Calu3 (cell line): ENCODE measurements at regions not wholly inside any gene's neighbourhood (a gene's known extent, or its start where the extent isn't known, plus 50 kb on each side); places are given as distances from the start of the nearest gene placed in this dataset.

Source experiments
- BruUV-seq: library from RNA; stranded (reverse); fragments of 400-500 nt; replicated peaks from 2 replicates; lab custom pipeline; 2021; lab: Mats Ljungman, UMichigan
- CTCF ChIA-PET: fragments of 300-600 bp; sonication (Branson Sonifier 250); formaldehyde crosslinking; loops from one replicate; lab custom pipeline; 2022; ENCODE audit warnings: antibody characterized with exemption; lab: Charles Lee
- DNase-seq: peaks from one replicate; pipeline ENCODE4 v3.0.0; 2022
- H3K27ac Mint-ChIP-seq: one replicate; pipeline ENCODE4 v1.8.0; 2022; ENCODE audit warnings: mixed read lengths; ENCODE audit not compliant: unreplicated experiment
- H3K27me3 Mint-ChIP-seq: one replicate; pipeline ENCODE4 v1.8.0; 2022; ENCODE audit warnings: mixed read lengths; ENCODE audit not compliant: unreplicated experiment
- H3K36me3 Mint-ChIP-seq: one replicate; pipeline ENCODE4 v1.8.0; 2022; ENCODE audit warnings: mild to moderate bottlenecking, moderate library complexity, mixed read lengths; ENCODE audit not compliant: insufficient read depth, unreplicated experiment
- H3K4me1 Mint-ChIP-seq: one replicate; pipeline ENCODE4 v1.8.0; 2022; ENCODE audit warnings: mild to moderate bottlenecking, low read depth, mixed read lengths; ENCODE audit not compliant: unreplicated experiment
- H3K4me3 Mint-ChIP-seq: one replicate; pipeline ENCODE4 v1.8.0; 2022; ENCODE audit warnings: mild to moderate bottlenecking, low read depth, moderate library complexity, mixed read lengths; ENCODE audit not compliant: unreplicated experiment
- H3K9me3 Mint-ChIP-seq: one replicate; pipeline ENCODE4 v1.8.0; 2022; ENCODE audit warnings: low read depth, mixed read lengths; ENCODE audit not compliant: unreplicated experiment
- intact Hi-C: fragments of 100-400 bp; cut with micrococcal nuclease; formaldehyde crosslinking; loops from one replicate; pipeline ENCODE4 v1.10.0; 2022; ENCODE audit not compliant: unreplicated experiment
- TF ChIP-seq, protein P1 (sequence below): fragments of 200-600 bp; IDR thresholded peaks from one replicate; pipeline ENCODE4 v1.8.0; 2022; ENCODE audit warnings: antibody characterized with exemption; ENCODE audit not compliant: unreplicated experiment

- Mint-ChIP-seq H3K27ac (no peak overlapping the region), H3K36me3 (no peaks in the 10 kb centered on the region), H3K27me3 (no peaks in the 10 kb centered on the region), H3K4me3 (no peak overlapping the region), H3K4me1 (no peaks in the 10 kb centered on the region), H3K9me3 (no peaks in the 10 kb centered on the region)
- intact Hi-C loops, result no loop called here
- CTCF ChIA-PET, result no interaction called here
- TF ChIP-seq, protein P1, sequence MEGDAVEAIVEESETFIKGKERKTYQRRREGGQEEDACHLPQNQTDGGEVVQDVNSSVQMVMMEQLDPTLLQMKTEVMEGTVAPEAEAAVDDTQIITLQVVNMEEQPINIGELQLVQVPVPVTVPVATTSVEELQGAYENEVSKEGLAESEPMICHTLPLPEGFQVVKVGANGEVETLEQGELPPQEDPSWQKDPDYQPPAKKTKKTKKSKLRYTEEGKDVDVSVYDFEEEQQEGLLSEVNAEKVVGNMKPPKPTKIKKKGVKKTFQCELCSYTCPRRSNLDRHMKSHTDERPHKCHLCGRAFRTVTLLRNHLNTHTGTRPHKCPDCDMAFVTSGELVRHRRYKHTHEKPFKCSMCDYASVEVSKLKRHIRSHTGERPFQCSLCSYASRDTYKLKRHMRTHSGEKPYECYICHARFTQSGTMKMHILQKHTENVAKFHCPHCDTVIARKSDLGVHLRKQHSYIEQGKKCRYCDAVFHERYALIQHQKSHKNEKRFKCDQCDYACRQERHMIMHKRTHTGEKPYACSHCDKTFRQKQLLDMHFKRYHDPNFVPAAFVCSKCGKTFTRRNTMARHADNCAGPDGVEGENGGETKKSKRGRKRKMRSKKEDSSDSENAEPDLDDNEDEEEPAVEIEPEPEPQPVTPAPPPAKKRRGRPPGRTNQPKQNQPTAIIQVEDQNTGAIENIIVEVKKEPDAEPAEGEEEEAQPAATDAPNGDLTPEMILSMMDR, result no peak
- BruUV-seq, result no TSS peak
- no peak for DNase-seq
Observed at GRCh38 chr18:66440433-66440832, 163.5 kb downstream of the CDH19 start.

DNA sequence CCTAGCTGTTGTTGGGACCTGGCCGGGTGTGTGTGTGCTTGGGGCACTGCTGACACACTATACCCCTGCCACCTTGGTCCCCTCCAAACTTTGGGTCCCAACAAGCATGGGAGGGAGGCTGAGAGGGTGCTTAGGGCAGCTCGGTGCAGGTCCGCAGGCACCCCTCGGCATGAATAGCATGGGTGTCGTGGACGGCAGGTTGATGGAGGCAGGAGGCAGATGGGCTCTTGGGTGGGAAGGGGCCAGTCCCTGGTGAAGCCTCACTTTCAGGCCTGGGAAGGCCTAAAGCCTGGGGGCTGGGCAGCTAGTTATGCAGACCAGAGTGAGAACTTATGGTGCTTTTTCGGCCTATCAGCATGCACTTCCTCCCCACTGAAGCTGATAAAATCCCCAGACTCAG, 164.2 kb downstream of the CDH19 start:
- Mint-ChIP-seq H3K4me1 (no peaks in the 10 kb centered on the region), H3K27ac (no peak overlapping the region), H3K9me3 (no peaks in the 10 kb centered on the region), H3K4me3 (no peak overlapping the region), H3K36me3 (no peaks in the 10 kb centered on the region), H3K27me3 (no peaks in the 10 kb centered on the region)
- DNase-seq, result no peak
- TF ChIP-seq, protein P1, result no peak
- no TSS peak for BruUV-seq
- intact Hi-C loops, result no loop called here
- CTCF ChIA-PET, result no interaction called here

DNA sequence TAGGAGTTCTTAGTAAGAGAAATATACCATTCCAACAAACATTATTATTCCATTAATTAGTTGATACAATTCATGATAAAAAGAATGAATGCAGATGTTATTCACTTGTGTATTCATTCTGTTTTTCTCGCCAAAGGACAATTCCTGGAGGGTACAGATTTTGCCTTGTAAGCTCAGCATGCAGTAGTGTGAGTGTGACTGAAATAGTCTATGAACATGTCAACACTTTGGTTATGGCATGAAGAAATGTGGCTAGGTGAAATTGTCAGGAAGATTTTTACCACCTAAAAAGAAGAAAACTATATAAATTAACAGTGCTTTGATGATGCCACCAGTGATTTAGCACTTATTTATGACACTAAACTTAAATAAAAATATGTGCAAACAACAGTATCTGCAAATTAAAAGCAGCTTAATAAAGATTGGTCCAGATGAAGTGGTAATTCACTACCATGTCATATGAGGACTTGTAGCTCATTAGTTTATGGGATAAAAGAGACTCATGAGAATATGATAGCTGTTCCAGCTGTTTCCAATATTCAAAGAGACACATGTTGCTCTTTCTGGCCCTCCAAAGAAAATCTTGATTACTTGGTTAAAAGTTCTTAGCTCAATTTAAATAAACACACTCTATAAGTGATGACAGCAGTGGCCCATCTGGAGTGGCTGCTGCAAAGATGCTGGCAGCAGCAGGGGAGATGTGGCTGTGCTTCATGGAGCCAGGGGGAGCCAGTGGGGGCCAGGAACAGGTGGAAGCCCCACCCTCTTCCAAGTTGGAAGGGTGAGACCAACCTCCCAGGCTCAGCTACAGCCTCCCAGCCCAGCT, 165.0 kb downstream of the CDH19 start:
- H3K4me3 Mint-ChIP-seq, result no peak overlapping the region
- DNase-seq, result no peak
- no peak overlapping the region for H3K27ac Mint-ChIP-seq
- H3K9me3 Mint-ChIP-seq, result no peaks in the 10 kb centered on the region
- no TSS peak for BruUV-seq
- no peaks in the 10 kb centered on the region for H3K36me3 Mint-ChIP-seq
- CTCF ChIA-PET, result no interaction called here
- no peaks in the 10 kb centered on the region for H3K27me3 Mint-ChIP-seq
- intact Hi-C loops, result no loop called here
- TF ChIP-seq, protein P1, result no peak
- no peaks in the 10 kb centered on the region for H3K4me1 Mint-ChIP-seq

- TF ChIP-seq, protein P1, result no peak
- no peaks in the 10 kb centered on the region for H3K27me3 Mint-ChIP-seq
- H3K27ac Mint-ChIP-seq, result no peak overlapping the region
- intact Hi-C loops, result no loop called here
- BruUV-seq, result no TSS peak
- no peak for DNase-seq
- CTCF ChIA-PET, result no interaction called here
- H3K36me3 Mint-ChIP-seq, result no peaks in the 10 kb centered on the region
- H3K4me1 Mint-ChIP-seq, result no peaks in the 10 kb centered on the region
- no peak overlapping the region for H3K4me3 Mint-ChIP-seq
- H3K9me3 Mint-ChIP-seq, result no peaks in the 10 kb centered on the region
Observed at GRCh38 chr18:66432636-66433035, 171.3 kb downstream of the CDH19 start.
